Activated CD8-positive, alpha-beta memory T cell treated with anti-CD3 and anti-CD28 coated beads for 36 hours (primary cell): ENCODE measurements at regions not wholly inside any gene's neighbourhood (a gene's known extent, or its start where the extent isn't known, plus 50 kb on each side); places are given as distances from the start of the nearest gene placed in this dataset.
"Not testable (repeated sequence)": the region's sequence is repeated elsewhere in the genome, so short reads cannot be mapped to it uniquely, and the experiment has no call there.

Source experiments
- CTCF ChIA-PET: fragments of 350-600 bp; sonication (Branson Sonifier 250); formaldehyde crosslinking; loops from one replicate; lab custom pipeline; 2021; ENCODE audit warnings: antibody characterized with exemption; lab: Charles Lee
- POLR2A ChIA-PET: fragments of 350-600 bp; sonication (Branson Sonifier 250); formaldehyde crosslinking; loops from one replicate; lab custom pipeline; 2021; ENCODE audit warnings: antibody characterized with exemption; lab: Charles Lee

GRCh38 chr13:22757530-22758120 lies 423.2 kb upstream of the SGCG start:
- CTCF ChIA-PET = no interaction called here
- POLR2A ChIA-PET = no interaction called here

- ChIA-PET POLR2A (no interaction called here), CTCF (no interaction called here)
Observed at GRCh38 chr13:22758245-22758644, 422.5 kb upstream of the SGCG start.

- POLR2A ChIA-PET = no interaction called here
- CTCF ChIA-PET = no interaction called here
Observed at GRCh38 chr13:22761709-22762108, 419.1 kb upstream of the SGCG start.

GRCh38 chr13:22765547-22765946 lies 415.2 kb upstream of the SGCG start:
- ChIA-PET CTCF (no interaction called here), POLR2A (no interaction called here)

- ChIA-PET POLR2A (no interaction called here), CTCF (no interaction called here)
Observed at GRCh38 chr13:22770891-22771290, 409.9 kb upstream of the SGCG start.

- ChIA-PET POLR2A (no interaction called here), CTCF (no interaction called here)
Observed at GRCh38 chr13:22773465-22773864, 407.3 kb upstream of the SGCG start.

GRCh38 chr13:22776394-22777186 lies 404.2 kb upstream of the SGCG start:
- POLR2A ChIA-PET = no interaction called here
- CTCF ChIA-PET = no interaction called here

GRCh38 chr13:22777207-22777606 lies 403.6 kb upstream of the SGCG start:
- CTCF ChIA-PET = no interaction called here
- POLR2A ChIA-PET = no interaction called here

- ChIA-PET CTCF (no interaction called here), POLR2A (no interaction called here)
Observed at GRCh38 chr13:22789027-22789593, 391.7 kb upstream of the SGCG start.

GRCh38 chr13:22789916-22790315 lies 390.9 kb upstream of the SGCG start:
- ChIA-PET POLR2A (no interaction called here), CTCF (no interaction called here)

GRCh38 chr13:22793598-22794134 lies 387.1 kb upstream of the SGCG start:
- ChIA-PET CTCF (no interaction called here), POLR2A (no interaction called here)

- ChIA-PET POLR2A (no interaction called here), CTCF (interaction anchor here (0.6 kb wide), 1 partner anchor 110 kb away, joined by 3 read pairs; no protein-coding TSS in a partner anchor)
Observed at GRCh38 chr13:22800526-22801401, 380.0 kb upstream of the SGCG start.

- ChIA-PET POLR2A (no interaction called here), CTCF (no interaction called here)
Observed at GRCh38 chr13:22801402-22802003, 379.3 kb upstream of the SGCG start.

- ChIA-PET CTCF (no interaction called here), POLR2A (no interaction called here)
Observed at GRCh38 chr13:22812793-22813192, 368.0 kb upstream of the SGCG start.

- POLR2A ChIA-PET, CTCF ChIA-PET: not testable (repeated sequence)
Observed at GRCh38 chr13:22813531-22814377, 367.0 kb upstream of the SGCG start.

- CTCF ChIA-PET, POLR2A ChIA-PET: not testable (repeated sequence)
Observed at GRCh38 chr13:22814433-22814832, 366.3 kb upstream of the SGCG start.

- ChIA-PET POLR2A (no interaction called here), CTCF (no interaction called here)
Observed at GRCh38 chr13:22821589-22821988, 359.2 kb upstream of the SGCG start.

GRCh38 chr13:22825186-22825585 lies 355.6 kb upstream of the SGCG start:
- POLR2A ChIA-PET = no interaction called here

GRCh38 chr13:22828081-22828480 lies 352.7 kb upstream of the SGCG start:
- CTCF ChIA-PET = no interaction called here
- POLR2A ChIA-PET = no interaction called here

More at GRCh38 chr13:22825186-22825585, 355.6 kb upstream of the SGCG start:
- CTCF ChIA-PET = no interaction called here
